GM18909 (cell line): ENCODE measurements at regions not wholly inside any gene's neighbourhood (a gene's known extent, or its start where the extent isn't known, plus 50 kb on each side); places are given as distances from the start of the nearest gene placed in this dataset.

Experiments used
- ATAC-seq: cut with Tn5 transposase; IDR thresholded peaks from one replicate; pipeline ENCODE4 v1.9.1; 2021; ENCODE audit warnings: mild to moderate bottlenecking; ENCODE audit not compliant: unreplicated experiment, poor library complexity

- ATAC-seq: no peak
Observed at GRCh38 chr3:18010001-18010400, 267.6 kb upstream of the TBC1D5 start.

- ATAC-seq: no peak
Observed at GRCh38 chr3:18008706-18009368, 266.4 kb upstream of the TBC1D5 start.

GRCh38 chr3:18007980-18008379 is 265.5 kb upstream of the TBC1D5 start:
- ATAC-seq: no peak

GRCh38 chr3:17995769-17996168 is 253.3 kb upstream of the TBC1D5 start:
- no peak for ATAC-seq

- ATAC-seq: no peak
Observed at GRCh38 chr3:17994167-17994566, 251.7 kb upstream of the TBC1D5 start.

- ATAC-seq: no peak
Observed at GRCh38 chr3:17990390-17990789, 248.0 kb upstream of the TBC1D5 start.

- no peak for ATAC-seq
Observed at GRCh38 chr3:17986348-17986816, 244.0 kb upstream of the TBC1D5 start.

- no peak for ATAC-seq
Observed at GRCh38 chr3:17985658-17986347, 243.4 kb upstream of the TBC1D5 start.

GRCh38 chr3:17983106-17983505 is 240.7 kb upstream of the TBC1D5 start:
- ATAC-seq: no peak

GRCh38 chr3:17982211-17982880 is 239.9 kb upstream of the TBC1D5 start:
- no peak for ATAC-seq

- ATAC-seq: no peak
Observed at GRCh38 chr3:17980863-17981262, 238.4 kb upstream of the TBC1D5 start.

- ATAC-seq: no peak
Observed at GRCh38 chr3:17979911-17980310, 237.5 kb upstream of the TBC1D5 start.

- no peak for ATAC-seq
Observed at GRCh38 chr3:17979252-17979651, 236.8 kb upstream of the TBC1D5 start.

- no peak for ATAC-seq
Observed at GRCh38 chr3:17974206-17974841, 231.9 kb upstream of the TBC1D5 start.

- no peak for ATAC-seq
Observed at GRCh38 chr3:17972959-17973906, 230.8 kb upstream of the TBC1D5 start.

- ATAC-seq: no peak
Observed at GRCh38 chr3:17972476-17972875, 230.0 kb upstream of the TBC1D5 start.

GRCh38 chr3:17972030-17972429 is 229.6 kb upstream of the TBC1D5 start:
- ATAC-seq: no peak

- no peak for ATAC-seq
Observed at GRCh38 chr3:17969985-17970568, 227.6 kb upstream of the TBC1D5 start.

- ATAC-seq: no peak
Observed at GRCh38 chr3:17969244-17969643, 226.8 kb upstream of the TBC1D5 start.
